Right lung (tissue), 2 donors: ENCODE measurements at regions not wholly inside any gene's neighbourhood (a gene's known extent, or its start where the extent isn't known, plus 50 kb on each side); places are given as distances from the start of the nearest gene placed in this dataset.

ENCODE experiments used
- DNase-seq, 2 donors: peaks; one replicate each; pipeline ENCODE4 v3.0.0-alpha.2; 2013

DNA sequence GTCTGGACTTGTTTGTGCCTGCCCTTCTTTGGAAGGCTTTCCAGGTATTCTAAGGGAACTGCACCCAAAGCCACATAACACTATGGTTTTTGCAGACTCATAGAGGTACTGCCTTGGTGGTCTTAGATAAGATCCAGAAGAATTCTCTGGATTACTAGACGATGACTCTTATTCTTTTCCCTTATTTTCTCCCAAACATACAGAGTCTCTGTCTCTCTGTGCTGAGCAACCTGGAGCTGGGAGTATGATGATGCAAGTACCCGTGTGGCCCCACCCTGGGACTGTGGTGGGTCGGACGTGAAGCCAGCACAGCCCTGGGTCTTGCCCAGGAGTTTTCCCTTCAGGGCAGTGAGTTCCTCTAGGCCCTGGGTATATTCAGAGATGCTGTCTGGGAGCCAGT lies 1342.4 kb upstream of the TENM3 start:
- DNase-seq, result no peak

- no peak for DNase-seq
These were observed 1333.9 kb upstream of the TENM3 start for GRCh38 chr4:180909279-180909678.

DNA sequence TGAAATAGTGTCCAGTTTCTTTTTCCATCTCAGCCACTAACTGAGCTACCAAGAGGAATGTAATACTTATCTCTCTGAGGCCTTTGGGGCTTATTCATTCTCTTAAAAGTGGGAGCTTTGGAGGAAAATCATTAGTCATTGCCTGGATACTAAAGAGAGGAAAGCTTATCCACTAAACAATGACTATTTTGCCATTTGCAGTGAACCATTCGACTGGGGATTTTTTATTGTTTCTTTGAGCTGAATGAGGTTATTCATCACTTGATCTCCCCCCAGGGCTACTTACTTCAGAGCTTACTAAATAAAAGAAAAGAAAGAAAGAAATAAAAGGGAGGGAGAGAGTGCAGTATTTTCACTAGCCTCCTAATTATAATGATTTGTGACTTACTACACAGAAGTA lies 1329.5 kb upstream of the TENM3 start:
- no peak for DNase-seq

DNA sequence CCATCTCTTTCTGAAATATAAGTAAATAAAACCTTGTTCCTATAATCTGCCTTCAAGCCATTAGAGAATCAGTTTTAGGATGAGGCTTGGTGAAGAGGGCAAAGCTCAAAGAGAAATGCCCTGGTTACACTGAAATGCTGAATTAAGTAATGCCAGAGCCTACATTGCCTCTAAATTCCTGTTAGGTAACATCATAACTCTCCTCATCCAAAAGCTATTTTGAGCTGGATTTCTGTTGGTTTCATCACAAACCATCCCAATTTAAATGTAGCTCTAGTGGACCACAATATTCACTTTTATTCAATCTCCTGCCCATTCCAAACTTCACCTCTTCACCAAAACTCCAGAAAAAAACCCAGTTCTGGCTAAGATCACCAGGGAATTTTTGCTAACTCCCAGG lies 1319.7 kb upstream of the TENM3 start:
- DNase-seq, result no peak

DNA sequence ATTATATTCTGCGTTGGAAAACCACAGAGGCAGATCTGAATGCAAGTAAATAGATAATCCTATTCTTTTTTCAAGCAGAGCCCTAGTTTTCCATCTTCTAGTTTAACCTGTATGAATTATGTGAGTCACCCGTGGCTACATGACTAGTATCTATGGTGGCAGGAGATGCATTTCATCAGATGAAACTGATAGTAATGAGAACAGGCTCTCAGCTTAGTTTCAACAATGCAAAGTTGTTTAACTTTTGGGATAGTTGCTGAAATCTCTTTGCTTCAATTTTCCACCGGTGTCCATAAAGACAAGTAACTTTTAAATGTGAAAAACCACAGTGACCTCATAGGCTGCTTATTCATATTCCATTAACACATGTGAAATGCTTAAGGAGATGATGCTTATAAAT lies 1317.4 kb upstream of the TENM3 start:
- no peak for DNase-seq

GRCh38 chr4:180926277-180926676 lies 1316.9 kb upstream of the TENM3 start:
- no peak for DNase-seq

DNA sequence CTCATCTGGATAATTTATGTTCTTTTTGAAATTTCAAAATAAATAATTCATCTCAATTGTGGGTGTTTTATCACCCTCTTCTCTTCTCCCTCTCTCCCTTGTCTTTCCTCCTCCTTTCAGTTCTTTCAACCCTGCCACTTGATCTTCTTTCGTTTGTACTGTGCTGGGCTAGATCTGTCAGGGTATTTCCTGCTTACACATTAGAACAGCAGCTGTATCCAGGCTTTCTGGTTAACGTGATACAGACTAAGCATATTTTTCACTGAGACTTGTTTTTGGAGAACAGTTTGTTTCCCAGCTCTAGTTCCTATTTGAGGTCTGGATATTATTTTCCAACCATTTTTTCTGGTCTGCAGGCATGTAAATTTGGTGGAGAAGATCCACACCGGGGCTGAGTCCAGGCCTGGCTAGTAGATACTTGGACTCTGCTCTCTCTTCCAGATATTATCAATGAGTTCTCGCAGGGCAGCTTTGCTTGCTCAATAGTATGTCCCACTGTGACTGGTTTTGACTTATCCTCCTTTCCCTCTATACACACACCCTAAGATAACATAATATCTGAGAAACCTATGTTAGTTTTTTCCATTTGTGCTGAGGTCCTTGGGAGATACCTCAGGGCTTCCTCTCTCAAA lies 1310.7 kb upstream of the TENM3 start:
- DNase-seq, result peak; percentile 12 to 14

DNA sequence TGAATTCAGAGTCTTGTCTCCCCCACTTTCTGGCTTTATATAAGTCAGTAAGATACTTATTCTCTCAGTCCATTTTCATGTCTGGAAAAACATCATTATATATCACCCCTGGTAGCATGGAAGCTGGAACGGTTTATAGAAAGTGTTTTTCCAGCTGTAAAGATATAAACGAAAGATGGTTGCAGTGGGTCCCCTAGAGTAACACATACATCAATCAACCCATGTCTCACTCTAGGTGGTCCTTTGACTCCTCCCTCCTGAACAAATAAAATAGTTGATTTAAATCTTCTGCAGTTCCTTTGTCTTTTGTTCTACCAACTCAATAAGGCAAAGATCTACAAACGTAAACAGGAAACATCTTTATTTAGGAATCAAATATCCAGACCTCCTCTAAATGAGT lies 1306.1 kb upstream of the TENM3 start:
- no peak for DNase-seq

GRCh38 chr4:180940680-180941079 lies 1302.5 kb upstream of the TENM3 start:
- DNase-seq, result no peak

DNA sequence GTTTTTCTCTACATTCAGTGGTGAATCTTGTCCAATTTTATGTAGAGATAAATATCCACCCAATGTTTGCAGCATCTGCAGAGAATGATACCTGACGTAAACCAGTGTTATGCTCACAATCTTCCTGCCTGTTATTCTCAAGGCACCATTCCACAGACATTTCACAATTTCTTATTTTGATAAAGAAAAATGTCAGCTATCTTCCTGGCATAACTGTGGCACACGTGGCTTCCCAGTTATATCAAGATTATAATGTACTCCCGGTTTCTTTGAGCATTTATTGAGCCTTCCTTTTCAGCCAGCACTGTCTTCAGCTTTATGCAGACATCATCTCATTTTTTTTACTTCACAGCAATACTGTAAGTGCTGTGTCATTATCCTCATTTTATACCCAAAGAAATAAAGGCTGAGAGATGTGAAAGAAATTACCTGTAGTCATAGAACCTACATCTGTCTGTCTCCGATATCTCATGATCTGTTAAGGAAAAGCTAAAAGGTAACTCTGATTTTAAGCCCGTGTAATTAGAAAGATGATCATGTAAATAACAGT lies 1300.8 kb upstream of the TENM3 start:
- DNase-seq, result no peak

- DNase-seq, result no peak
These were observed 1297.0 kb upstream of the TENM3 start for GRCh38 chr4:180946188-180946587.

- DNase-seq, result peak; percentile 40 to 48
These were observed 1295.8 kb upstream of the TENM3 start for GRCh38 chr4:180947425-180947824.

DNA sequence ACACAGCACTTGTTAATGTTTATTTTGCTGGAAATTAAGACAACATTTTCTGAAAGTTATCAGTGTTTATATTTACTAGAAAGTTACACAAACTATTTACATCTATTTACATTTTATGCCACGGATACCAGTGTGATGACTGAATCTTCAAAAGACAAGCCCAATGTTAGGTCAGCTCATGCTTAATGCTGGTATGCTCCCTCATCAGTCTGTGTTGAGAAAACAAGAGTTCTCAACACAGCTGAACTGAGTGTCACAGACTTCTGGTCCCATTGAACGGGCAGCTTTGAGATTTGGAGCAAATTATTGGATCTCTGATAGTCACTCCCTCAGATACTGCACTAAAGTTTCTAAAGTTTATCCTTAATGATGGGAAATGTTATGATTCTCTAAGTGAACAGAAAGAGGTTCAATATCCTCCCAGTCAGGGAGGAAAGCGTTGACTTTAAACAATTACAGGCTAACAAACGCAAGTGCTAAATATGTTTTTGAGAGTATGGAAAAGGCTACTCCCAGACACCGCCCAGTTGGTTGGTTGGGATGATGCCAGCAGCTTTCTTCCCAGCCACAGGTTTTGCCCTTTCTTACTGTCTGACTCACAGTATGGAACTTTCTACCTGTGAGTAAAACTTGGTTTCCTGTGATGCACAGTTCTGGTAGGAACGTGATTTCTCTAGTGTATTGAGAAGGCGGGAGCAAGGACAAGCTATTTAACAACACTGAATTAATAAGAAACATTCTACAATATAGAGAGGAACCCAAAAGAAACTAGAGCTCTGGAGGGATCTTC lies 1293.6 kb upstream of the TENM3 start:
- no peak for DNase-seq

GRCh38 chr4:180950377-180950776 lies 1292.8 kb upstream of the TENM3 start:
- no peak for DNase-seq

DNA sequence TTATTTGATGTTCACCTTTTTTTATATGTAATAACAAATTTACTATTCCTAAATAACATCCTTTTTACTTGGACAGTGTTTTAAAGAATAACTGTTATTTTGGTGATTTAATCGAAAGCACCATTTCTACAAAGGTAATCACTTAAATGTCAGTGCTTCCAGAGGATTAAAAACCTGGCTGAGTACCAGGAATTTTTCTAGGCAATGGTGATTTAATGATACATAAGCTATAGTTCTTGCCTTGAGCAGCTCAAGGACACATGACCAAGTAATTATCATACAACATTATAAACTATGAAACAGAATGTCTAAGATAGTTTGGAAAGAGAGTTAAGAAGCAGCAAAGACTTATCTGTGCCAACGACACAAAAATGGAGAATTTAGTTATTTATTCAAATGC lies 1291.9 kb upstream of the TENM3 start:
- no peak for DNase-seq

- DNase-seq, result no peak
These were observed 1289.6 kb upstream of the TENM3 start for GRCh38 chr4:180953572-180953971.

DNA sequence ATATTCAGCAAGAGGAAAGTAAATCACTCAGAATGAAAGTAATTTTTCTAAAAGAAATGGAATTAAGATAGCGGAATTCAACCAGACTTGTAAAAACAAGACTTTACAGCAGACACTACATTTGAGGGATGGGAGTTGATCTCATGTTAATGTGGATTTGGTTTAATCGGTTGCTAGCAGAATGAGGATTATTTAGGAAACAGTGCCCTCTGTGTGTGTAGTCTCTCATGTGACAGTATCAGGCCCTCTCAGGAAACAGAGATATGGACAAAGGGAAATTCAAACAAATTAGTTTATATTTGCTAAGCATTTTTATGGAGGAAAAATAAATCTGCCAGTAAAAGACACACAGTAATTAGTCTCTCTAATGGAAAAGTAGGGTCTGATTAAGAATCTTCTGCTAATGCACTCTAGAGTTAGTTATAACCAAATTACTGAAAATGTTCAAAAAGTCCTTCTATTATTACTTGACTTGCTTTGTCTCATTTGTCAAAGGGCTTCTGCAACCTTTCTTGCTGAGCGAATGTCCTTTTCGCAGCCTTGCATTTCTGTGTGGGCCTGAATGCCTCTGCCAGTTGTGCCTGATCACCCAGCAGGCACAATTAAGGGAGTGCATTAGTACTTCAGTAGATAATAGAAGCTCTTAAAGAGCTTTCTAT lies 1282.3 kb upstream of the TENM3 start:
- peak in 1 of 2 donors; percentile 7 for DNase-seq

GRCh38 chr4:180962268-180962667 lies 1280.9 kb upstream of the TENM3 start:
- DNase-seq, result no peak

- no peak for DNase-seq
These were observed 1276.9 kb upstream of the TENM3 start for GRCh38 chr4:180966312-180966711.

DNA sequence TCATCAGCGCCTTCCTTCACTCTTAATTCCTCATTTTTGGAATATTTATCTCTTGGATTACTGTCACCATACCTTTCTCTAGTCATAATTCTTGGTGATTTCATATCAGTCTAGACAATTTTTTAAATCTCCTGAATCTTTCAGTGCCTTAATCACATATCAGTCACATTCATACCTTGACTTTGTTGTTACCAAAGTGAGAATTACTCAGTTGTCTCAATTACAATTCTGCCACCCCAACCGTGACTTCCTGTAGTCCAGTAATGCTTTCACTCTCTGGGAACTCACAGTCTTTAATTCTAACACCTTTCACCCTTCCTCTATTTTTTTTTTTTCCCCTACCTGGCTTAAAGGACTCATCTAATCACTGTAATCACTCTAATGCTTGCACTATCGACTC lies 1275.3 kb upstream of the TENM3 start:
- no peak for DNase-seq

GRCh38 chr4:180973894-180974293 lies 1269.3 kb upstream of the TENM3 start:
- DNase-seq, result no peak

- no peak for DNase-seq
These were observed 1252.3 kb upstream of the TENM3 start for GRCh38 chr4:180990931-180991330.
